Thyroid gland (tissue), 4 donors: ENCODE measurements at regions not wholly inside any gene's neighbourhood (a gene's known extent, or its start where the extent isn't known, plus 50 kb on each side); places are given as distances from the start of the nearest gene placed in this dataset.

Source experiments
- DNase-seq, 2 donors: peaks; one replicate each; pipeline ENCODE4 v3.0.0-alpha.2; 2019
- H3K27ac ChIP-seq, 3 donors: fragments of 200-600 bp; sonication (generic); 1 replicate in 2 of 3; 2 replicates in 1 of 3; pipeline ENCODE4 v1.5.1; 2016 to 2019; ENCODE audit warnings: mild to moderate bottlenecking in 1 of 3, moderate library complexity in 1 of 3
- H3K27me3 ChIP-seq: fragments of 200-600 bp; sonication (generic); one replicate; pipeline ENCODE4 v1.5.1; 2019
- H3K36me3 ChIP-seq, 2 donors: fragments of 200-600 bp; sonication (generic); one replicate each; pipeline ENCODE4 v1.5.1; 2016 to 2019
- H3K4me1 ChIP-seq, 2 donors: fragments of 200-600 bp; sonication (generic); one replicate each; pipeline ENCODE4 v1.5.1; 2017 to 2019
- H3K4me3 ChIP-seq, 3 donors: fragments of 200-600 bp; sonication (generic); replicated peaks in 1 of 3; 1 replicate in 2 of 3; 2 replicates in 1 of 3; pipeline ENCODE4 v1.5.1; 2016; ENCODE audit warnings: mild to moderate bottlenecking in 1 of 3
- H3K9me3 ChIP-seq: fragments of 200-600 bp; sonication (generic); one replicate; pipeline ENCODE4 v1.5.1; 2017
- CTCF ChIP-seq, 6 experiments: fragments of 200-600 bp in 3 of 6; fragments of 450-650 bp in 3 of 6; sonication (generic) in 3 of 6; IDR thresholded peaks; one replicate each; pipeline ENCODE4 v1.5.1; 2016 to 2019; ENCODE audit warnings: antibody characterized with exemption in 6 of 6, mild to moderate bottlenecking in 2 of 6, inconsistent platforms in 1 of 6, moderate library complexity in 1 of 6
- POLR2A ChIP-seq, 2 donors: fragments of 450-650 bp; IDR thresholded peaks; one replicate each; pipeline ENCODE4 v1.6.1; 2017; ENCODE audit warnings: antibody characterized with exemption in 2 of 2, mild to moderate bottlenecking in 2 of 2, moderate library complexity in 1 of 2
- WGBS, 2 donors: methylation state at CpG; one replicate each; pipeline ENCODE4 v1.1.5; 2017; 5-methylcytosine and 5-hydroxymethylcytosine counted together
- intact Hi-C: fragments of 100-400 bp; cut with DNase I; formaldehyde crosslinking; loops from one replicate; pipeline ENCODE4 v1.15.1; 2023

- no peak for DNase-seq
- Histone ChIP-seq H3K4me1 (no peaks in the 10 kb centered on the region), H3K9me3 (no peaks in the 10 kb centered on the region), H3K4me3 (no peak overlapping the region), H3K27me3 (no peaks in the 10 kb centered on the region), H3K27ac (no peak overlapping the region), H3K36me3 (no peaks in the 10 kb centered on the region)
- 74 to 76% methylated on average over 2 of the region's 2 CpGs for WGBS, 2 donors
- TF ChIP-seq CTCF (IDR thresholded peaks at IDR 0.05) (no peak), POLR2A (IDR thresholded peaks at IDR 0.05) (no peak)
- intact Hi-C loops, result no loop called here
These were observed 408.3 kb downstream of the KLF5 start for GRCh38 chr13:73467125-73467524.

- no peaks in the 10 kb centered on the region for H3K27me3 ChIP-seq
- no peaks in the 10 kb centered on the region for H3K9me3 ChIP-seq
- TF ChIP-seq POLR2A (IDR thresholded peaks at IDR 0.05) (no peak), CTCF (IDR thresholded peaks at IDR 0.05) (no peak)
- 82% methylated on average over 4 of the region's 4 CpGs for WGBS, 2 donors
- H3K4me1 ChIP-seq, result no peaks in the 10 kb centered on the region
- no peak overlapping the region for H3K4me3 ChIP-seq
- no peak overlapping the region for H3K27ac ChIP-seq
- H3K36me3 ChIP-seq, result no peaks in the 10 kb centered on the region
- no peak for DNase-seq
- intact Hi-C loops, result no loop called here
These were observed 407.8 kb downstream of the KLF5 start for GRCh38 chr13:73466561-73466960.

- intact Hi-C loops, result no loop called here
- Histone ChIP-seq H3K27ac (no peak overlapping the region), H3K36me3 (no peaks in the 10 kb centered on the region), H3K4me1 (no peaks in the 10 kb centered on the region), H3K4me3 (no peak overlapping the region), H3K9me3 (no peaks in the 10 kb centered on the region), H3K27me3 (no peaks in the 10 kb centered on the region)
- WGBS, 2 donors, result 53 to 66% methylated on average over 3 of the region's 3 CpGs
- TF ChIP-seq CTCF (IDR thresholded peaks at IDR 0.05), result no peak
- no peak for TF ChIP-seq POLR2A (IDR thresholded peaks at IDR 0.05)
- DNase-seq, result no peak
These were observed 406.8 kb downstream of the KLF5 start for GRCh38 chr13:73465617-73465971.

GRCh38 chr13:73464758-73465616, 406.2 kb downstream of the KLF5 start:
- TF ChIP-seq POLR2A (IDR thresholded peaks at IDR 0.05), result no peak
- WGBS, 2 donors, result 65 to 73% methylated on average over 5 of the region's 5 CpGs
- Histone ChIP-seq H3K4me1 (no peaks in the 10 kb centered on the region), H3K27me3 (no peaks in the 10 kb centered on the region), H3K9me3 (no peaks in the 10 kb centered on the region), H3K4me3 (no peak overlapping the region), H3K27ac (no peak overlapping the region), H3K36me3 (no peaks in the 10 kb centered on the region)
- DNase-seq, result no peak
- intact Hi-C loops, result no loop called here

GRCh38 chr13:73462241-73462640, 403.4 kb downstream of the KLF5 start:
- Histone ChIP-seq H3K27ac (no peak overlapping the region), H3K9me3 (no peaks in the 10 kb centered on the region), H3K4me1 (no peaks in the 10 kb centered on the region), H3K27me3 (no peaks in the 10 kb centered on the region), H3K36me3 (no peaks in the 10 kb centered on the region), H3K4me3 (no peak overlapping the region)
- intact Hi-C loops, result no loop called here
- no peak for DNase-seq
- WGBS, 2 donors, result 82 to 87% methylated on average over 4 of the region's 4 CpGs
- no peak for TF ChIP-seq CTCF (IDR thresholded peaks at IDR 0.05)
- no peak for TF ChIP-seq POLR2A (IDR thresholded peaks at IDR 0.05)
